ENCODE measurements at regions not wholly inside any gene's neighbourhood (a gene's known extent, or its start where the extent isn't known, plus 50 kb on each side); places are given as distances from the start of the nearest gene placed in this dataset.
"Not testable (repeated sequence)": the region's sequence is repeated elsewhere in the genome, so short reads cannot be mapped to it uniquely, and the experiment has no call there.

- no peak for TF ChIP-seq CTCF (IDR thresholded peaks at IDR 0.05; ENCODE audit: low read depth, low read length)
- H3K4me3 ChIP-seq (ENCODE audit: low read depth, low read length): no peak overlapping the region
Measured at GRCh38 chr14:44453433-44454171, 53.5 kb downstream of the FSCB start.

- H3K4me3 ChIP-seq (ENCODE audit: low read depth, low read length): not testable (repeated sequence)
Measured at GRCh38 chr14:44450232-44450631, 56.9 kb downstream of the FSCB start.

DNA sequence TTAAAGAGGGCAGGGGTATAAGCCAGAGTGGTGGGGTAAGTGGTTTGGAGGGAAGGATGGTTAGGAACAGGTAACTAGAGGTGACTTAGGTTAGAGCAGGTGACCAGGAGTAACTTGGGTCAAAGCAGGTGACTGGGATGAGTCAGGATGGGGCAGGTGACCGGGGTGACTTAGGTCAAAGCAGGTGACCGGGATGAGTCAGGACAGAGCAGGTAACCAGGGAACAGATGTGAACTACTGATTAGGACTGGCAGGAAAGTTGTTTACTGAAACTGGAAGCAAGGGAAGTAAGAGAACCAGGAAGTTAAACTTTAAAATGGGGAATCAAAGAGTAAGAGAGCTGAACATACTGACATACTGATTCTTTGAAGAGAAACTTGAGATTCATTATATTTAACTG is 57.4 kb downstream of the FSCB start:
- no peak for TF ChIP-seq CTCF (IDR thresholded peaks at IDR 0.05; ENCODE audit: low read depth, low read length)
- no peak overlapping the region for H3K4me3 ChIP-seq (ENCODE audit: low read depth, low read length)

DNA sequence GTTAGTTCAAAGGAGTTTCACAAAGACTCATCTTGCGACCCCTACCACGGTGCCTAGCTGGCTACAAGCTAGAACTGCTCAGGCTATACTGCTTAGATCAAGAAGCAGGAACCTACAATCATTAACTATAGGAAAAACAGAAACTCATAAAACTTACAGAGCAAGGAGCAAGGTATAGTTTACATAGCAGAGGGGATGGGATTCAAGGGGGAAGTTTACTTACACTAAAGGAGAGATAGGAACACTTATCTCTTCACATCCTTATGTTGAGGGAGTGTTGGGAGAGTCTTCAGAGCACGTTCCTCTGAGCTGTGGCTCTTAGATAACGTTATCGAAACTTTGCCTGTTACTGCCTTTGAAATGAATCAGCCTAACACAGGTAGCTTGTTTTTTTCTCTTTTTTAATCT is 58.1 kb downstream of the FSCB start:
- no peak overlapping the region for H3K4me3 ChIP-seq (ENCODE audit: low read depth, low read length)

GRCh38 chr14:44446965-44447364 is 60.1 kb downstream of the FSCB start:
- no peak overlapping the region for H3K4me3 ChIP-seq (ENCODE audit: low read depth, low read length)
- TF ChIP-seq CTCF (IDR thresholded peaks at IDR 0.05; ENCODE audit: low read depth, low read length): no peak

More for the DNA sequence above, 58.1 kb downstream of the FSCB start:
- no peak for TF ChIP-seq CTCF (IDR thresholded peaks at IDR 0.05; ENCODE audit: low read depth, low read length)

GRCh38 chr14:44444454-44444853 is 62.6 kb downstream of the FSCB start:
- H3K4me3 ChIP-seq (ENCODE audit: low read depth, low read length): no peak overlapping the region
- TF ChIP-seq CTCF (IDR thresholded peaks at IDR 0.05; ENCODE audit: low read depth, low read length): no peak

DNA sequence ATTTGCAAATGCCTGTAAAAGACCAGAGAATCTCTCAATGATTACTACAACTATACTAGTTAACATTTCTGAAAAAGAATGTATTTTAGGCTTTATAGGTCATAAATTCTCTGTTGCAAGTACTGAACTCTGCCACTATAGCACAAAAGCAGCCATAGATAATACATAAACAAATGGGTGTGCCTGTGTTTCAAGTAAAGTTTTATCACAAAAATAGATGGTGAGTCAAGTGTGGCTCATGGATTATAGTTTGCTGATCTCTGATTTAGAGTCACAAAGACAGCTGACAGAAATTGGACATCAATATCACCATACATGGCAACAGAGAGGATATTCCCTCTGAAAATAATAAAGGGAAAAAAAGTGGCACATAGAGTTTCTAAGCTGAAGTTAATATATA is 68.1 kb downstream of the FSCB start:
- H3K4me3 ChIP-seq (ENCODE audit: low read depth, low read length): no peak overlapping the region

More for the DNA sequence above, 68.1 kb downstream of the FSCB start:
- no peak for TF ChIP-seq CTCF (IDR thresholded peaks at IDR 0.05; ENCODE audit: low read depth, low read length)

Measured in WI38 (cell line).